ENCODE measurements at regions not wholly inside any gene's neighbourhood (a gene's known extent, or its start where the extent isn't known, plus 50 kb on each side); places are given as distances from the start of the nearest gene placed in this dataset.

DNA sequence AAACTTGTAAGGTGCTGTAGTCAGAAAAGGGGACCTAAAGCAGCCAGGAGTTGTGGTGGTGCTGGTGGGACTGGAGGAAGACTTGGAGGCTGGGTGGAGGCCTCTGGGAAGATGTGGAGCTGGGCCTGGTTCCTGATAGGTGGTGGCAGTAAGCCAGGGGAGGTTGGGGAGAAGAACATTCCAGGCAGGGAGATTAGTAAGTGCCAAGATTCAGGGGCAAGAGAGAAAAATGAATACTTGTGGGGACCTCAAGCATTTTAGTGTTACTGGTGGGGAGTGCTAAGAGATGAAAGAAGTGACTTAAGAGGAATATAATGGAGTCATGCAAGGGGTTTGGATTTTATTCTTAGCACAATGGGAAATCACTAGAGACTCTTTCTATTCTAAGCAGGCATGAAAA lies 79.0 kb upstream of the B3GAT2 start:
- Histone ChIP-seq H3K27ac (ENCODE audit: low read length) (no peak overlapping the region), H3K4me3 (ENCODE audit: low read length) (no peak overlapping the region), H3K4me1 (ENCODE audit: control insufficient read depth, insufficient read depth, low read length) (no peaks in the 10 kb centered on the region), H3K9me3 (ENCODE audit: control insufficient read depth, low read length) (no peaks in the 10 kb centered on the region), H3K27me3 (ENCODE audit: control insufficient read depth, insufficient read depth) (no peaks in the 10 kb centered on the region)
- intact Hi-C loops (cut with DNase I), result no loop called here
- DNase-seq, result no peak
- no peak for ATAC-seq

DNA sequence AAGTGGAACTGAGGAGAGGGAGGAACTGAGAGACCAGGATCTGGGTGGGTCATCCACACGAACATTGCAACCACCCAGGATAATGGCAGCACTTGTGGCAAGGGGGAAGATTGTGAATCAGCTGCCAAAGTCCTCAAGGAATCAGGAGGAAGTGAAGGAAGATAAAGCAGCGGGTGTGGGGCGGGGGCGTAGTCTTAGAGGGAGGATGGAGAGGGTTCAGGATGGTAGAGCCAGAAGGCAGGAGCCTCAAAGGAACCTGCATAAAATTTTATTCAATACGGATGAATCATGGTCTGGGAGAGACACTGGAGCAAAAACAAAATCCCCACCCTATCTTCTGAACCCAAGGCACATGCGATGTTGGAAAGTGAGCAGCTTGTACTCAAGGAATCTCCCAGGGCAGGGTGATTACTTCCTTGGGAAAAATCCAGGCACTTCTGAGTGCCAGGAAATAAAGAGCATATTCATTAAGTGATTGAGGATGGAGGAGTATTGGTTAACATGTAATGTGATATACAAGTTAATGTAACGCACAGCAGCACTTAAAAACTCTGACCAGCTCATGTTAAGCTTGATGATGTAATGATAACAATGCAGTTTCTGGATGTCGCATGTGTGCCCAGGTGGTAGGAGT lies 82.0 kb upstream of the B3GAT2 start:
- intact Hi-C loops (cut with DNase I), result no loop called here
- no peak for ATAC-seq

DNA sequence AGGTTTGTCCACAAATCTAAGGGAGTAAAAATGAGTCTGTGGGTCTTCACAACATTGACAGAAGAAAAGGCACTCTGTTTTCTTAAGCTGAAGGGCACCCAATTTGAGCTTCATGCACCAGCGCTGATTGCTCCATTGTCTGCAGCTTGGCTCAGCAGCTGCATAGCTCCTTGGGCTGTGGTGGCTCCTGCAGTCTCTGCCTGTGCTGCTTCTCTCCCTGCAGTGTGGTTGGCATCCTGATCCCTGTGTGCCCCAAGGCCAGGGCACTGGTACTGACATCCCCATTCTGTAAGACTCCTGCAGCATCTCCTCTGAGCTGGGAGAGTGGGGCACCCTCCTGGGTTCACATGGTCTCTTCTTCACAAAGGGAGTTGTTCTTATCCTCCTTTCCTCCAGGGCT lies 83.2 kb upstream of the B3GAT2 start:
- H3K4me1 ChIP-seq (ENCODE audit: control insufficient read depth, insufficient read depth, low read length), result no peaks in the 10 kb centered on the region
- DNase-seq (no peak), ATAC-seq (no peak)
- H3K27me3 ChIP-seq (ENCODE audit: control insufficient read depth, insufficient read depth), result no peaks in the 10 kb centered on the region
- H3K27ac ChIP-seq (ENCODE audit: low read length), result no peak overlapping the region
- no peaks in the 10 kb centered on the region for H3K9me3 ChIP-seq (ENCODE audit: control insufficient read depth, low read length)
- intact Hi-C loops (cut with DNase I), result no loop called here
- no peak overlapping the region for H3K4me3 ChIP-seq (ENCODE audit: low read length)
- WGBS, result 86% methylated on average over 1 of the region's 1 CpG

More for the DNA sequence above, 82.0 kb upstream of the B3GAT2 start:
- Histone ChIP-seq H3K4me1 (ENCODE audit: control insufficient read depth, insufficient read depth, low read length) (no peaks in the 10 kb centered on the region), H3K27me3 (ENCODE audit: control insufficient read depth, insufficient read depth) (no peaks in the 10 kb centered on the region), H3K27ac (ENCODE audit: low read length) (no peak overlapping the region), H3K4me3 (ENCODE audit: low read length) (no peak overlapping the region), H3K9me3 (ENCODE audit: control insufficient read depth, low read length) (no peaks in the 10 kb centered on the region)
- no peak for DNase-seq
- 46% methylated on average over 8 of the region's 8 CpGs for WGBS

DNA sequence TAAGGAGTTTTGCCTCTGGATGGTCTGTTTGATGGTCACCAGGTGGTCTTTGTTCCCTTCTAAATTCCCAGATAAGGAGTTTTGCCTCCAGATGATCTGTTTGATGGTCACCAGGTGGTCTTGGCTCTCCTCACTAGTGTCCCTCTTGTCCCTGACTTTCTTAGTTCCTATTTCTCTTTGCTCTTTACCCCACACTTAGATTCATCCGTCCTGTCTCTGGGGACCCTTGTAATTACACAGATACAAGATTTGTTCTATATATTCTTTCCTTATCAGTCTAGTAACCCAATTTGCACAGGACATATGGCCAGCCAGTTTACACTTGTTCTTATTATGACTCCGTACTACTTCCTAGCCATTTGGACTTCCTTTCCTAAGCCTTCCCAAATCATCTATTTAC lies 84.0 kb upstream of the B3GAT2 start:
- intact Hi-C loops (cut with DNase I), result no loop called here
- WGBS, result 66% methylated on average over 2 of the region's 2 CpGs
- no peak for ATAC-seq

GRCh38 chr6:71043902-71044301 lies 87.0 kb upstream of the B3GAT2 start:
- no peak overlapping the region for H3K4me3 ChIP-seq (ENCODE audit: low read length)

More for the DNA sequence above, 84.0 kb upstream of the B3GAT2 start:
- no peaks in the 10 kb centered on the region for H3K9me3 ChIP-seq (ENCODE audit: control insufficient read depth, low read length)
- H3K27ac ChIP-seq (ENCODE audit: low read length), result no peak overlapping the region
- no peak for DNase-seq
- no peaks in the 10 kb centered on the region for H3K4me1 ChIP-seq (ENCODE audit: control insufficient read depth, insufficient read depth, low read length)
- H3K27me3 ChIP-seq (ENCODE audit: control insufficient read depth, insufficient read depth), result no peaks in the 10 kb centered on the region
- H3K4me3 ChIP-seq (ENCODE audit: low read length), result no peak overlapping the region

GRCh38 chr6:71044753-71045152 lies 87.9 kb upstream of the B3GAT2 start:
- no peak overlapping the region for H3K4me3 ChIP-seq (ENCODE audit: low read length)
- DNase-seq (no peak), ATAC-seq (no peak)
- H3K4me1 ChIP-seq (ENCODE audit: control insufficient read depth, insufficient read depth, low read length), result no peaks in the 10 kb centered on the region
- 94% methylated on average over 1 of the region's 1 CpG for WGBS
- intact Hi-C loops (cut with DNase I), result no loop called here
- H3K9me3 ChIP-seq (ENCODE audit: control insufficient read depth, low read length), result no peaks in the 10 kb centered on the region
- no peak overlapping the region for H3K27ac ChIP-seq (ENCODE audit: low read length)
- H3K27me3 ChIP-seq (ENCODE audit: control insufficient read depth, insufficient read depth), result no peaks in the 10 kb centered on the region

More at GRCh38 chr6:71043902-71044301, 87.0 kb upstream of the B3GAT2 start:
- intact Hi-C loops (cut with DNase I), result no loop called here
- DNase-seq (no peak), ATAC-seq (no peak)
- Histone ChIP-seq H3K27me3 (ENCODE audit: control insufficient read depth, insufficient read depth) (no peaks in the 10 kb centered on the region), H3K4me1 (ENCODE audit: control insufficient read depth, insufficient read depth, low read length) (no peaks in the 10 kb centered on the region), H3K27ac (ENCODE audit: low read length) (no peak overlapping the region), H3K9me3 (ENCODE audit: control insufficient read depth, low read length) (no peaks in the 10 kb centered on the region)
- 29% methylated on average over 1 of the region's 1 CpG for WGBS

GRCh38 chr6:71045296-71045695 lies 88.4 kb upstream of the B3GAT2 start:
- Histone ChIP-seq H3K27ac (ENCODE audit: low read length) (no peak overlapping the region), H3K4me3 (ENCODE audit: low read length) (no peak overlapping the region), H3K4me1 (ENCODE audit: control insufficient read depth, insufficient read depth, low read length) (no peaks in the 10 kb centered on the region), H3K27me3 (ENCODE audit: control insufficient read depth, insufficient read depth) (no peaks in the 10 kb centered on the region), H3K9me3 (ENCODE audit: control insufficient read depth, low read length) (no peaks in the 10 kb centered on the region)
- DNase-seq, result no peak
- 80% methylated on average over 5 of the region's 5 CpGs for whole genome bisulfite sequencing
- ATAC-seq, result no peak
- intact Hi-C loops (cut with DNase I), result no loop called here

DNA sequence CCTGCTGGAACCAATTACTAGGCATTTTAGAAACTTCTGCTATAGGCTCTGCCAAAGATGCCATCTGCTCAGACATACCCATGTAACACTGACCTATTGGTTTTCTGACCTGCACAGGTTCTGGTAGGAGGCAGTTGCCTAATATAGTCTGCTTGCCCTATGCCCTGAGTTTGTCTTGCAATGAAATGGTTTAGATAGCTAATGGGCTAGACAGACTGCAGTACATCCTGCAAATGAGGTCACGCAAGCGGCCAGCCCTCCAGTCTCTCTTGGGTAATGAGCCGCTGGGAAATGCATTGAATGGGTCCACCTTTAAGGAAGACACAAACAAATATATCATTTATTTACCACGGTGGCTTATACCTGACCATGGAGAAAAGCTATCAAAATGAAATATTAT lies 90.6 kb upstream of the B3GAT2 start:
- Histone ChIP-seq H3K9me3 (ENCODE audit: control insufficient read depth, low read length) (no peaks in the 10 kb centered on the region), H3K4me3 (ENCODE audit: low read length) (no peak overlapping the region), H3K4me1 (ENCODE audit: control insufficient read depth, insufficient read depth, low read length) (no peaks in the 10 kb centered on the region), H3K27me3 (ENCODE audit: control insufficient read depth, insufficient read depth) (no peaks in the 10 kb centered on the region), H3K27ac (ENCODE audit: low read length) (no peak overlapping the region)
- 74% methylated on average over 4 of the region's 4 CpGs for WGBS
- ATAC-seq, result no peak
- intact Hi-C loops (cut with DNase I), result no loop called here
- DNase-seq, result no peak

- intact Hi-C loops (cut with DNase I), result no loop called here
- Histone ChIP-seq H3K27me3 (ENCODE audit: control insufficient read depth, insufficient read depth) (no peaks in the 10 kb centered on the region), H3K9me3 (ENCODE audit: control insufficient read depth, low read length) (no peaks in the 10 kb centered on the region), H3K4me1 (ENCODE audit: control insufficient read depth, insufficient read depth, low read length) (no peaks in the 10 kb centered on the region), H3K4me3 (ENCODE audit: low read length) (no peak overlapping the region), H3K27ac (ENCODE audit: low read length) (no peak overlapping the region)
- DNase-seq, result no peak
- 49% methylated on average over 4 of the region's 4 CpGs for WGBS
- no peak for ATAC-seq
These were observed 91.7 kb upstream of the B3GAT2 start for GRCh38 chr6:71048320-71049164.

DNA sequence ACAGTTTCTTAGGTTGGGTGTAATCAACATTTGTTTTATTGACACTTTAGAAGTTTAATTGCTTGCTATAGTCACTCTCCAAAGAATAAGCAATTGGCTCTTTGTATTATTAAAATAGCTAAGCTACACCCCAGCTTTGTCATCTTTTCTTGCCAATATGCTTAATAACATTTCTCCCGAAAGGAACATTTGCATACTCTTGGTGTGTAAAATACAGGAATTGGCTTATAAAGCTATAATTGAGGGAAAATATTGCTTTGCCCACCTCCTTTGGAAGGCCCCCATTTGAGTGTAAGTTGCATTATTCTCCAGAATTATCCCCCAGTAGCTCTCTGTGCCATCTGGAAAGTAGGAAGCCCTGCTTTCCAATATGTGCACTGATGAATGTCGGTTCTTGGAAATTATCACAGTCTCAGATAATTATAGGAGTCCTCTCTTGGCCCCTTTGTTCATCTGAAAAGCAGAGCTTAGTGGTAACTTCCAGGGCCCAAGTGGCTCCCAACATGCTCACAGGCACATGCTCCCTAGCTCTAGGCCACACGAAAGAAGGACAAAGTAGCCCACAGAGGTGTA lies 92.4 kb upstream of the B3GAT2 start:
- Histone ChIP-seq H3K4me1 (ENCODE audit: control insufficient read depth, insufficient read depth, low read length) (no peaks in the 10 kb centered on the region), H3K27ac (ENCODE audit: low read length) (no peak overlapping the region)
- intact Hi-C loops (cut with DNase I), result no loop called here

GRCh38 chr6:71053475-71053874 lies 96.6 kb upstream of the B3GAT2 start:
- Histone ChIP-seq H3K27me3 (ENCODE audit: control insufficient read depth, insufficient read depth) (no peaks in the 10 kb centered on the region), H3K4me3 (ENCODE audit: low read length) (no peak overlapping the region), H3K4me1 (ENCODE audit: control insufficient read depth, insufficient read depth, low read length) (no peaks in the 10 kb centered on the region), H3K27ac (ENCODE audit: low read length) (no peak overlapping the region), H3K9me3 (ENCODE audit: control insufficient read depth, low read length) (no peaks in the 10 kb centered on the region)
- DNase-seq (no peak), ATAC-seq (no peak)
- 94% methylated on average over 4 of the region's 4 CpGs for WGBS
- intact Hi-C loops (cut with DNase I), result no loop called here

More for the DNA sequence above, 92.4 kb upstream of the B3GAT2 start:
- no peaks in the 10 kb centered on the region for H3K27me3 ChIP-seq (ENCODE audit: control insufficient read depth, insufficient read depth)
- WGBS, result 69% methylated on average over 3 of the region's 3 CpGs
- no peak for ATAC-seq
- no peak overlapping the region for H3K4me3 ChIP-seq (ENCODE audit: low read length)
- no peaks in the 10 kb centered on the region for H3K9me3 ChIP-seq (ENCODE audit: control insufficient read depth, low read length)
- no peak for DNase-seq
